ENCODE measurements at regions not wholly inside any gene's neighbourhood (a gene's known extent, or its start where the extent isn't known, plus 50 kb on each side); places are given as distances from the start of the nearest gene placed in this dataset.

GRCh38 chr6:40152701-40153436 is 218.6 kb upstream of the MOCS1 start:
- H3K9me3 ChIP-seq: no peaks in the 10 kb centered on the region
- H3K27ac ChIP-seq: no peak overlapping the region
- no peak for TF ChIP-seq CTCF (IDR thresholded peaks at IDR 0.05)
- no peaks in the 10 kb centered on the region for H3K36me3 ChIP-seq (ENCODE audit: insufficient read depth in 1 of 2, low read depth in 1 of 2)
- ATAC-seq (no peak), DNase-seq (no peak)
- H3K4me1 ChIP-seq: no peaks in the 10 kb centered on the region
- H3K4me3 ChIP-seq: no peak overlapping the region
- 69 to 75% (median 75%) methylated on average over 9 of the region's 9 CpGs for WGBS, 3 donors
- H3K27me3 ChIP-seq (ENCODE audit: insufficient read depth in 3 of 3, low read length in 2 of 3): peaks cover 0 to 11% (median 8%) of the 10 kb centered on the region in 3 donors
- intact Hi-C loops (cut with DNase I): no loop called here

DNA sequence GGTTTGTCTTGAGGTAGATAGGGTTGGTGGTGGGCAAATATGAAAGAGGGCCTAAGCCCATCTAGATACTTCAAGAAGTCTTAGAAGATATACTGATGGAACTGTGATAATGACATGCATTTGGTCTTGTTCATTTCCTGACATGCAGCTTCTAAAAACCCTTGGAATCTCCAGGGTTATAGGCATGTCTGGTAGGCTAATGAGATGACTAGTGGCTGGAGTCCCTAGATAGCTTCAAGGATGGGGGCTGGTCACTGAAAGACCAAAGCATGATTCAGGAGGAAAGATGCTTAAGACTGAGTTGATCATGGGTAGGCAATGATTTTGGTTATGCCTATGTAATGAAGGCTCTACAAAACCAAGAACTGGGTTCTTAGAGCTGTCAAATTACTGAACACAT is 217.9 kb upstream of the MOCS1 start:
- Histone ChIP-seq H3K27ac (no peak overlapping the region), H3K9me3 (no peaks in the 10 kb centered on the region), H3K27me3 (ENCODE audit: insufficient read depth in 3 of 3, low read length in 2 of 3) (peaks cover 0 to 11% (median 8%) of the 10 kb centered on the region in 3 donors), H3K4me3 (no peak overlapping the region), H3K36me3 (ENCODE audit: insufficient read depth in 1 of 2, low read depth in 1 of 2) (no peaks in the 10 kb centered on the region), H3K4me1 (no peaks in the 10 kb centered on the region)
- TF ChIP-seq CTCF (IDR thresholded peaks at IDR 0.05): no peak
- ATAC-seq (no peak), DNase-seq (no peak)
- intact Hi-C loops (cut with DNase I): no loop called here

DNA sequence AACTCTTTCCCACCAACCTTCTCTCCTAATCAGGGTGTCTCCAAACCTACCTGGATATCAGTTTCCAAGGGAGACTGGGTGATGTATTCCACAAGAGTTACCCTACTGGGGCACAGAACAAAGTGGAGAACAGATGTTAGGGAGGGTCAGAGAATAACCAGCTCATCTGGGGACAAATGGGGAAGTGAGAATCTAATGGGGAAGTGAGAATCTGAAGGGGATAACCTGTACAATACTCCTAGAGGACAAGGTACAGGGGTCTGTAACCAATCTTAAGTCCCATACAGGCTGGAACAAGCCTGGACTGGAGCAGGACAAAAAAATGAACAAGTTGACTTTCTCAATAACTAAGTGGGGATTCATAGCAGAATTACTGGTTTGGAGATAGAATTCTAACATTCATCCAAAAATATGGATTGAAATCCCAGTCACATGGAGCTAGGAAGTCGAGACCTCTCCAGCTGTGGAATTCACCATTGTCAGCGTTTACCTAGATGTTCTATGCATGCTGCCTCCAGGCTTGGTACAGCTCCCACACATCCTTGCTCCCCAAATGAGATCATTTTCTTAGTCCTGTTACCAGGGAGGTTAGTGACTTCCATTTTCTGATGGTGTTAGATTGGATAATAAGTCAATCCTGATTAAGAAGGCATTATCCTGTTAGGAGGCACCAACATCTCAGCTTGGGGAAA is 214.8 kb upstream of the MOCS1 start:
- H3K36me3 ChIP-seq (ENCODE audit: insufficient read depth in 1 of 2, low read depth in 1 of 2): no peaks in the 10 kb centered on the region
- H3K9me3 ChIP-seq: no peaks in the 10 kb centered on the region
- H3K27me3 ChIP-seq (ENCODE audit: insufficient read depth in 3 of 3, low read length in 2 of 3): peaks cover 0 to 9% (median 8%) of the 10 kb centered on the region in 3 donors
- ATAC-seq: no peak
- no peak for TF ChIP-seq CTCF (IDR thresholded peaks at IDR 0.05)
- 63 to 73% (median 65%) methylated on average over 2 of the region's 2 CpGs for WGBS, 3 donors
- no peak overlapping the region for H3K4me3 ChIP-seq
- H3K27ac ChIP-seq: no peak overlapping the region
- H3K4me1 ChIP-seq: no peaks in the 10 kb centered on the region
- DNase-seq: no peak
- intact Hi-C loops (cut with DNase I): no loop called here

GRCh38 chr6:40146902-40147301 is 212.6 kb upstream of the MOCS1 start:
- H3K27me3 ChIP-seq (ENCODE audit: insufficient read depth in 3 of 3, low read length in 2 of 3): peaks cover 0 to 9% (median 8%) of the 10 kb centered on the region in 3 donors
- ATAC-seq: no peak

More at GRCh38 chr6:40146902-40147301, 212.6 kb upstream of the MOCS1 start:
- H3K4me1 ChIP-seq: no peaks in the 10 kb centered on the region
- no peak overlapping the region for H3K27ac ChIP-seq
- H3K36me3 ChIP-seq (ENCODE audit: insufficient read depth in 1 of 2, low read depth in 1 of 2): no peaks in the 10 kb centered on the region
- no peaks in the 10 kb centered on the region for H3K9me3 ChIP-seq
- H3K4me3 ChIP-seq: no peak overlapping the region
- TF ChIP-seq CTCF (IDR thresholded peaks at IDR 0.05): no peak
- DNase-seq: no peak
- intact Hi-C loops (cut with DNase I): no loop called here
- WGBS, 3 donors: 78 to 82% (median 79%) methylated on average over 3 of the region's 3 CpGs

Data from psoas muscle (tissue), 7 donors.